ENCODE measurements at regions not wholly inside any gene's neighbourhood (a gene's known extent, or its start where the extent isn't known, plus 50 kb on each side); places are given as distances from the start of the nearest gene placed in this dataset.

GRCh38 chr2:160609346-160609745 lies 115.7 kb upstream of the RBMS1 start:
- Mint-ChIP-seq H3K27me3 (no peaks in the 10 kb centered on the region), H3K9me3 (ENCODE audit: low read depth) (no peaks in the 10 kb centered on the region), H3K27ac (no peak overlapping the region), H3K4me1 (ENCODE audit: low read depth) (peaks cover 1% of the 10 kb centered on the region), H3K36me3 (ENCODE audit: insufficient read depth) (no peaks in the 10 kb centered on the region), H3K4me3 (ENCODE audit: low read depth) (no peak overlapping the region)
- no peak for TF ChIP-seq CTCF (IDR thresholded peaks at IDR 0.05; ENCODE audit: unreplicated experiment)
- DNase-seq (ENCODE audit: low spot score, unreplicated experiment), result no peak

- no peaks in the 10 kb centered on the region for H3K27me3 Mint-ChIP-seq
- peaks cover 1% of the 10 kb centered on the region for H3K4me1 Mint-ChIP-seq (ENCODE audit: low read depth)
- no peak overlapping the region for H3K4me3 Mint-ChIP-seq (ENCODE audit: low read depth)
- H3K36me3 Mint-ChIP-seq (ENCODE audit: insufficient read depth), result no peaks in the 10 kb centered on the region
- H3K9me3 Mint-ChIP-seq (ENCODE audit: low read depth), result no peaks in the 10 kb centered on the region
- no peak overlapping the region for H3K27ac Mint-ChIP-seq
- no peak for TF ChIP-seq CTCF (IDR thresholded peaks at IDR 0.05; ENCODE audit: unreplicated experiment)
- DNase-seq (ENCODE audit: low spot score, unreplicated experiment), result no peak
Observed at GRCh38 chr2:160610041-160610440, 116.4 kb upstream of the RBMS1 start.

GRCh38 chr2:160612266-160612856 lies 118.8 kb upstream of the RBMS1 start:
- H3K4me3 Mint-ChIP-seq (ENCODE audit: low read depth), result no peak overlapping the region
- H3K9me3 Mint-ChIP-seq (ENCODE audit: low read depth), result peaks cover 9% of the 10 kb centered on the region
- H3K27ac Mint-ChIP-seq, result no peak overlapping the region
- DNase-seq (ENCODE audit: low spot score, unreplicated experiment), result no peak
- no peaks in the 10 kb centered on the region for H3K27me3 Mint-ChIP-seq
- H3K4me1 Mint-ChIP-seq (ENCODE audit: low read depth), result peaks cover 1% of the 10 kb centered on the region
- peaks cover 1% of the 10 kb centered on the region for H3K36me3 Mint-ChIP-seq (ENCODE audit: insufficient read depth)
- no peak for TF ChIP-seq CTCF (IDR thresholded peaks at IDR 0.05; ENCODE audit: unreplicated experiment)

GRCh38 chr2:160613466-160614153 lies 120.0 kb upstream of the RBMS1 start:
- Mint-ChIP-seq H3K36me3 (ENCODE audit: insufficient read depth) (peaks cover 1% of the 10 kb centered on the region), H3K27ac (no peak overlapping the region), H3K4me3 (ENCODE audit: low read depth) (no peak overlapping the region), H3K27me3 (no peaks in the 10 kb centered on the region), H3K9me3 (ENCODE audit: low read depth) (peaks cover 9% of the 10 kb centered on the region), H3K4me1 (ENCODE audit: low read depth) (peaks cover 1% of the 10 kb centered on the region)
- TF ChIP-seq CTCF (IDR thresholded peaks at IDR 0.05; ENCODE audit: unreplicated experiment), result no peak
- no peak for DNase-seq (ENCODE audit: low spot score, unreplicated experiment)

- no peak for TF ChIP-seq CTCF (IDR thresholded peaks at IDR 0.05; ENCODE audit: unreplicated experiment)
- Mint-ChIP-seq H3K4me1 (ENCODE audit: low read depth) (peaks cover 1% of the 10 kb centered on the region), H3K36me3 (ENCODE audit: insufficient read depth) (peaks cover 1% of the 10 kb centered on the region), H3K27me3 (no peaks in the 10 kb centered on the region), H3K4me3 (ENCODE audit: low read depth) (no peak overlapping the region), H3K27ac (no peak overlapping the region), H3K9me3 (ENCODE audit: low read depth) (peaks cover 9% of the 10 kb centered on the region)
- DNase-seq (ENCODE audit: low spot score, unreplicated experiment), result no peak
Observed at GRCh38 chr2:160614391-160614790, 120.8 kb upstream of the RBMS1 start.
